RKO (cell line): ENCODE measurements at regions not wholly inside any gene's neighbourhood (a gene's known extent, or its start where the extent isn't known, plus 50 kb on each side); places are given as distances from the start of the nearest gene placed in this dataset.
"Not testable (repeated sequence)": the region's sequence is repeated elsewhere in the genome, so short reads cannot be mapped to it uniquely, and the experiment has no call there.

Source experiments
- DNase-seq: peaks from one replicate; pipeline ENCODE4 v3.0.0-alpha.2; 2016; ENCODE audit warnings: low spot score

GRCh38 chr14:97946641-97947040, 1149.5 kb downstream of the VRK1 start:
- DNase-seq, result no peak

DNA sequence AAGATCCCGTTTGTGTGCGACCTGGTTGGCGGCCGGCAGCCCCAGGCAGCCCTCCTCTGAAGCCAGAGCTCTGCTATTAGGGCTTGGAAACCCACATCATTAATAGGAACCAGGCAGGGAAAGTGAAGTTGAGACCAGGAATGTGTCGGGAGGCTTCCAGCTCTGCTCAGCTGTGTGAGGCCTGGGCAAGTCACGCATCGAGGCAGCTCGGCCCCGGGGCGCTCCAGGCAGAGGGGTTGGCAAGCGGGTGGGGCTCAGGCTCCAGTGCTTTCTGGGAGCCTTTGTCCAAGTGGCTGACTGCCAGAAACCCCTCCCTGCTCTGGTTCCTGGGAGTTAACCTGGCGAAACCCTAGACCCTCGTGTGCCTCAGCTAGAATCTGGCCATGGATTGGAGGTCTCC, 1151.7 kb downstream of the VRK1 start:
- no peak for DNase-seq

DNA sequence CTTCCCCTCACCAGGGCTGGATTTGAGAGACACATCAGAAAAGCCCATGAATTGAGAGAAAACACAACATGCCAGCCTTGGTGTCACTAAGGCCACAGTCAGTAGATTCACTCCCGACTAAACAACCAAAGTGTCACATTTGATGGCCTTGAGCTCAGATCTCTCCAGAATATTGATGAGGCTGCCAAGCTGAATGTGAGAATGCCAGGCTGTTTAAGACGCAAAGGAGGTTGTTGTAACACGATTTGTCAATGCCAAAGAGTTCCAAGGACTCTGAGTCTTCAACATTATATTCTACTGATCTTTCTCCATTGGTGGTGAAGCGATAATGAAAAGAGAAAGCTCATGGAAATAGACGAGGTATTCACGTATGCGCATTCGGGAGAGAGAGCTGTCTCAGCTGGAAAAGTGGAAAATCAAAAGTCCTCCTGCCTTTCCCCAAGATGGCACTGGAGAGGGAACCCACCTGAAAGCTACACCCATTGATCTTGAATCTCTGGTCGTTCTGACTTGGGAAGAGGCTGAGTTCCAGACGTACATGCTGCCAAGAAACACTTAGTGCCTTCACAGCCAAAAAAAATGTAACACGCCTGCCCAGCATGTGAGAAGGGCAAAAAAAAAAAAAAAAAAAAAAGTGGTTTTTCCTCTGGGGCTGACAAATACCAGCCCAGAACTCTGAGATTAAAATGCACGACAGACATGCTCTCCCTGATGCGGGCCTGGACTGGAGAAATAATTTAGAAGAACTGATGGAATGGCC, 1159.6 kb downstream of the VRK1 start:
- DNase-seq, result no peak

GRCh38 chr14:97959251-97959650, 1162.1 kb downstream of the VRK1 start:
- DNase-seq, result no peak

DNA sequence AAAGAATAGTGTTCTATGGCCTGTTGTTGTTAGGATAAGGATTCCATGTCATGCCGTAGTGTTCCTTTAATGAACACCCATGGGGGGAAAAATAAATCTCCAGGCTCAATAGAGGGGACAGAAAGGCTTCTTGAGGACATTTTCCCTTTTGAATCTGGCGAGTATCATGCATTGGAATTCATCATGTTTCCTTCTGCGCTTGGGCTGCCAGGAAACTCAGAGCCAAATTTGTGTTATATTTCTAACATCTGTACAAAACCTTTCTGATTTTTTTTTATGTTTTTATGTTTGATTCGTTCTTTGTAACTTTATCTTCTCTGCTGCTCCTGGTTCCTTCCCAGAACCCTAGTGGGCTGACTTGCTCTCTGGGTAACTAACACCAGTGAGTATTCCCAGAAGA, 1163.3 kb downstream of the VRK1 start:
- DNase-seq, result no peak

GRCh38 chr14:97970222-97970621, 1173.0 kb downstream of the VRK1 start:
- no peak for DNase-seq

GRCh38 chr14:97975216-97975615, 1178.0 kb downstream of the VRK1 start:
- DNase-seq, result no peak

DNA sequence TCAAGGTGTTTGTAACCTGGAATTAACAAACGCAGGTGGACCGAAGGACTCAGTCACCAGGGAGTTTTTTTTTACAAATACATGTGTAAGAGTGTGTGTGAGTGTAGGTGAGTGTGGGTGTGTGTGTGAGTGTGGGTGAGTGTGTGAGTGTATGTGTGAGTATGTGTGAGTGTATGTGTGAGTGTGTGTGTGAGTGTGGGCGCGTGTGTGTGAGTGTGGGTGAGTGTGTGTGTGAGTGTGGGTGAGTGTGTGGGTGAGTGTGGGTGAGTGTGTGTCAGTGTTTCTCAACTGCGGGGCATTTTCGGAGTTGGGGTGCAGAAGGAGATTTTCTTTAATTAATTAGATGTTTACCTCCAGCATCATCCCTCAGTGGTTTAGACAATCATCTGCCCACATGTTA, 1178.8 kb downstream of the VRK1 start:
- no peak for DNase-seq

- no peak for DNase-seq
Measured at GRCh38 chr14:97976861-97977260, 1179.7 kb downstream of the VRK1 start.

DNA sequence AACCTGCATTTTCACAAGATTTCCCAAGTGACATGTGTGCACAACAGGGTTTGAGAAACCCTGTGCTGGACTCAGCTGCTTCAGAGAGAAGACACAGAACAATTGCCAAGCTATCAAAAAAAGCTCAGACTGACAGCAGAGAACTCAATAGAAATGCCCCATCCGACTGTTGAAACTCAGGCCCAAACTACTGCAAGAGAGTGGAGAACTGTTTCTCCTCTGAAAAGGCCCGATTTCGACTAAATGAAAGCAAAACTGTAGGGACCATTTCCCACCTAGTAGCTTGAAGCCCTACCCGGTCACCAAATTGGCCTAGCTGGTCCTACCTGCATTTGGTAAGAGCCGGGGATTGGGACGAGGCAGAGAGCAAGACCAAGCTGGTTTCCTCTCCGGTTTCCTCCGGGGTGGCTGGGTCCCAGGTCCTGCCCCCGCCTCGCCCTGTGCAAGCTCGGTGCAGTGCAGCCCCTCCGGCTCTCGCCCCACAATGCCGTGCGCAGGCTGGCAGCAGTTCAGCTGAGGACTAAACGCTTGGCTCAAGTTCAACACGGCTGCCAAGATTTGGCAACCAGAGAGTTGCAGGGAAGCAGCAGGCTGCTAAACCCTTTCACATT, 1180.6 kb downstream of the VRK1 start:
- no peak for DNase-seq

DNA sequence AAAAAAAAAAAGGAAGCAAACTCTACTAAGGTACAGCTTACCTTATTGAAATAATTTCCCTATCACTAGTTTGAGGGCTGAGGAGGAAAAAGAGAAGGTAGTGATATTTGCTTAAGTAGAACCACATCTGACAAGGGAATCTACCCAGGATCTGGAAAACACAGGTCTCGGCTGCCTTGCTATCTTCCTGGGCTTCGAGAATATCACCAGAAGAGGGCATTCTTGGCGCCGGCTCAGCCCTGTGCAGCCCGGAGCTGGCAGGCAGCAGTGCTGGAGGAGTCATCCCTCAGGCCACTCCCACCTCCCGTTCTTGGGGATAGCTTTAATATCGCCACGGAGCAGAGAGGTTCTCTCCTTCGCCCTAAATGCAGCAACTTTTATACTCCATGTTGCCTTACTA, 1181.2 kb downstream of the VRK1 start:
- peak; percentile 75 for DNase-seq

- DNase-seq, result no peak
Measured at GRCh38 chr14:97993508-97994019, 1196.4 kb downstream of the VRK1 start.

- no peak for DNase-seq
Measured at GRCh38 chr14:97994020-97994531, 1196.9 kb downstream of the VRK1 start.

GRCh38 chr14:97995038-97995437, 1197.9 kb downstream of the VRK1 start:
- no peak for DNase-seq

DNA sequence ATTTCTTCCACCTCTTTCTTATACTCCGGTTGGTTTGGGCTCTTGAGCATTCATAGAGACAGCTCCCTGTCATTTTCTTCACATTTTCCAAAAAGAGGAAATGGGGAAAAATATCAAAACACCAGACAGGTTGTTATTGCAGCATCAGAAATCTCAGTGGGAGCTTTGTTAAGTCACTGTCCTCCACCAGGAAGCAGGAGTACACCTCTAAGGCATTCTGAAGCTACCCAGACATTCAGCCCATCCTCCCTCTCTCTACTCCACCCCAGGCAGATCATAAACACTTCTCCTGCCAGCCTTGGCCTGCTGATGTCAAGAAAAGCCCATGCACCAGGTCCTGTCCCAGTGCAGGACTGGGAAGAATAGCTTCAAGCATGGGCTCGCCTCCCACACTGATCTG, 1198.3 kb downstream of the VRK1 start:
- no peak for DNase-seq

DNA sequence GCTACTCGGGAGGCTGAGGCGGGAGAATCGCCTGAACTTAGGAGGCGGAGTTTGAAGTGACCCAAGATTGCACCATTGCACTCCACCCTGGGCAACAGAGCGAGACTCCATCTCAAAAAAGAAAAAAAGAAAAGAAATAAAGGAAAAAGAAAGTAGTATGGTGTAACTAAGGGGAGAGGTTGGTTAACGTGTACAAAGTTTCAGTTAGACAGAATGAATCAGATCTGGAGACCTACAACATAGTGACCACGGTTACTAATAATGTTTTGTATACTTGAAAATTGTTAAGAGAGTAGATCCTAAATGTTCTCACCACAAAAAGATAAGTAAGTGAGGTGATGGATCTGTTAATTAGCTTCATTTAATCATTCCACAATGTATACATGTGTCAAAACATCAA, 1208.8 kb downstream of the VRK1 start:
- no peak for DNase-seq

DNA sequence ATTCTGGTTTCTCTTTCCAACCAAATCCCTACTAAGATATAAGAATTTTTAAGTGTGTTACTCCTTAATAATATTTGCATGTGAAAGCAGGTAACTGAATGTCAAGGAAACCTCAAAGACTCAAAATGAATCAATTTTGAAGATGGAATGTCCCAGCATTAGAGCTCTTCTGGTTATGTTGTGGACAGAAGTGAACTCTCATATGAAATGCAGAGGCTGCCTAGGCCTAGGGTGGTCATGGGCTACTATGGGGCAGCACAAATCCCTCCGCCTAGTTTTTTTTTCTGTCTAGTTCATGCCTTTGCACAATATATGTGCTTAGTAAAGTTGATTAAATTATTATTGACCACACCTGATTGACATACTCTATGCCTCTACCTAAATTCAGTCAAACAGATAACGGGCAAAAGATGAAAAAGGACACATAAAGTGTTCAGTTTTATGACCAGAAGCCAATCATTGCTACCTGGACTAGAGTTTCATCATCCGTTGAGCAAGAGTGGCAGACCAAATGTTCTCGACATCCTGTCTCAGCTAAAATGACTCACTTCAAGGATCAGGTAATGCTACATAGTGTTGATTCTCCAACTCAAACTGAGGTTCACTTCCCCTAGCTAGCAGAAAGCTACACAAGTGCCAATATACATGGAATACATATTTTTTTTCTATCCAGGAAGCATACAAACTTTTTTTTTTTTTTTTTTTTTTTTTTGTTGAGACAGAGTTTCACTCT, 1211.4 kb downstream of the VRK1 start:
- no peak for DNase-seq

DNA sequence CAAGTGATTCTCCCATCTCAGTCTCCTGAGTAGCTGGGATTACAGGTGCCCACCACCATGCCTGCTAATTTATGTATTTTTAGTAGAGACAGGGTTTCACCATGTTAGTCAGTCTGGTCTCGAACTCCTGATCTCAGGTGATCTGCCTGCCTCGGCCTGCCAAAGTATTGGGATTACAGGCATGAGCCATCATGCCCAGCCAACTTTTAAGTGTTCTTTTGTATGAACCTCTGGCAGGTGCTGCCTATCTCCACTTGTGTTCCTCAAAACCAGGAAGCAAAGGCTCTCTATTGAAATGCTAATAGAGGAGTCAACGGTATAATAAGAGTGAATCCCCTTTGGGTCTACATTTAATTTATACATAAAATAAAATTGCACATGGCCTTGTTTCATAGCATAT, 1212.0 kb downstream of the VRK1 start:
- not testable (repeated sequence) for DNase-seq

DNA sequence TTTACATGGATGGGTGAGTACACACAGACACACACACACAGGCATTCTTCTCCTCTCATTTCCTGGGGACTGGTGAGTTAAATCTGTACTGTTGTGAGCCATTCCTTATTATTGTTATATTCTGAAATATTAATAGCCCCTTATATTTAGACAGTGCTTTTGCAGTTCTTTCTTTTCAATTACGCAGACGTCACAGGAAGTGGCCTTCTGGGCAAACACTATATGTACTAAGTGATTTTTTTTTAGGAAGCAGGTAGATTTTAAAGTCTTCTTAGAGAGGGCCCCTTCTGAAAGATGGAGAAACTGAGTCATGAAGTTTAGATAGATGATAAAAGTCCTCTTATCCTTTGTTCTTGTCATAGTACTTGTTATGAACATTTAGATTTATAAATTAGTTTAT, 1213.6 kb downstream of the VRK1 start:
- DNase-seq, result no peak

- DNase-seq, result no peak
Measured at GRCh38 chr14:98014851-98015615, 1217.9 kb downstream of the VRK1 start.

GRCh38 chr14:98015921-98016320, 1218.7 kb downstream of the VRK1 start:
- no peak for DNase-seq

GRCh38 chr14:98018628-98019027, 1221.4 kb downstream of the VRK1 start:
- no peak for DNase-seq
